OCI-LY3 (cell line): ENCODE measurements at regions not wholly inside any gene's neighbourhood (a gene's known extent, or its start where the extent isn't known, plus 50 kb on each side); places are given as distances from the start of the nearest gene placed in this dataset.

Experiments used
- EZH2phosphoT487 ChIP-seq: fragments of 200-600 bp; shearing (Covaris generic); IDR thresholded peaks from 2 replicates; pipeline ENCODE4 v1.6.1; 2018; ENCODE audit warnings: antibody characterized with exemption, mixed run types, low read depth
- TF ChIP-seq, protein P1 (sequence below): fragments of 200-600, 300-600 bp; sonication (generic); IDR thresholded peaks from 2 replicates; pipeline ENCODE4 v1.5.1; 2014; ENCODE audit warnings: antibody characterized with exemption, low read length, low read depth

DNA sequence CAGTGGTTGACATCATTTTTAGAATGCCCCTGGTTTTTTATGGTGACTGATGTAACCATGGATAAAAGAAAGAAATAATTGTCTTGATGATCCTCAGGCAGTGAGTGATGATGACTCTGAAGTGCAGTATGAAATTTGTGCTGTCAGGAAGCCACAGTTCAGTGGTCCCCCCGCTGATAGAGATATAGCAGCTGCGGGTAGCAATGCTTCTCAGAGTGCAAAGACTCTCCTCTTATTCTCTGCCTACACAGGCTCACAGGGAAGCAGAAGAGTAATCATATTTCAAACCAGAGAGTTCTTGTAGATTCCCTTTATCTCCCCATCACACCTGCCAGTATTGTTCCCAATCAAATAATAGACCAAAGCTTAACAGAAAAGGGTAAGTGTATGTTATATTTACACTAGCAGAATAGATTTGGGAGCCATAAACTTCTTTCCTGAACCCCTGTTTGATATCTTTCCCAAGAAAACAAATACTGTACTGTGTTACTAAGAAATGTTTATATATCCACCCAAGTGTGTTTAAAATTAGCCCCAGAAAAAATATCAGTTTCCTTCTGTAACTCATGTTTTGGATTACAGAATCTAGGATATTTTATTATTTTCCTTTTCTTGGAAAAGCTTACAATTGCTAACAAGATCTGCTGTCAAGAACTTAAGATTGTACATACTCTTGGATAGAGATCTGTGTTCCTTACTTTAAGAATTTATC lies 1817.4 kb upstream of the FLRT2 start:
- TF ChIP-seq, protein P1, sequence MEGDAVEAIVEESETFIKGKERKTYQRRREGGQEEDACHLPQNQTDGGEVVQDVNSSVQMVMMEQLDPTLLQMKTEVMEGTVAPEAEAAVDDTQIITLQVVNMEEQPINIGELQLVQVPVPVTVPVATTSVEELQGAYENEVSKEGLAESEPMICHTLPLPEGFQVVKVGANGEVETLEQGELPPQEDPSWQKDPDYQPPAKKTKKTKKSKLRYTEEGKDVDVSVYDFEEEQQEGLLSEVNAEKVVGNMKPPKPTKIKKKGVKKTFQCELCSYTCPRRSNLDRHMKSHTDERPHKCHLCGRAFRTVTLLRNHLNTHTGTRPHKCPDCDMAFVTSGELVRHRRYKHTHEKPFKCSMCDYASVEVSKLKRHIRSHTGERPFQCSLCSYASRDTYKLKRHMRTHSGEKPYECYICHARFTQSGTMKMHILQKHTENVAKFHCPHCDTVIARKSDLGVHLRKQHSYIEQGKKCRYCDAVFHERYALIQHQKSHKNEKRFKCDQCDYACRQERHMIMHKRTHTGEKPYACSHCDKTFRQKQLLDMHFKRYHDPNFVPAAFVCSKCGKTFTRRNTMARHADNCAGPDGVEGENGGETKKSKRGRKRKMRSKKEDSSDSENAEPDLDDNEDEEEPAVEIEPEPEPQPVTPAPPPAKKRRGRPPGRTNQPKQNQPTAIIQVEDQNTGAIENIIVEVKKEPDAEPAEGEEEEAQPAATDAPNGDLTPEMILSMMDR = no peak
- no peak for TF ChIP-seq EZH2phosphoT487
